H1 (cell line): ENCODE measurements at regions not wholly inside any gene's neighbourhood (a gene's known extent, or its start where the extent isn't known, plus 50 kb on each side); places are given as distances from the start of the nearest gene placed in this dataset.

Experiments
- CTCF ChIA-PET: fragments of 300-600 bp; sonication (Branson Sonifier 250); formaldehyde crosslinking; loops from one replicate; lab custom pipeline; 2021; ENCODE audit not compliant: partially characterized antibody; lab: Charles Lee
- POLR2A ChIA-PET: fragments of 300-600 bp; sonication (Branson Sonifier 250); formaldehyde crosslinking; loops from one replicate; lab custom pipeline; 2021; ENCODE audit warnings: inconsistent platforms; ENCODE audit not compliant: partially characterized antibody; lab: Charles Lee
- DNase-seq, 2 experiments: peaks; one replicate each; pipeline versions ENCODE4 v3.0.0 to v3.0.0-alpha.2; 2010 to 2022; ENCODE audit warnings: low spot score in 2 of 2, low read depth in 1 of 2, mixed read lengths in 1 of 2
- FAIRE-seq: peaks from 2 replicates; lab custom pipeline; 2011; peaks lifted over from hg19 to GRCh38; lab: Jason Lieb, UNC
- H2AFZ ChIP-seq: 2 replicates; pipeline ENCODE4 v1.8.1; 2012; ENCODE audit warnings: low read length, inconsistent platforms
- H2AK5ac ChIP-seq: 2 replicates; pipeline ENCODE4 v1.6.1; 2013; ENCODE audit warnings: low read depth, low read length
- H2BK120ac ChIP-seq: replicated peaks from 2 replicates; pipeline ENCODE3; 2013; ENCODE audit warnings: low read depth, low read length, inconsistent platforms
- H2BK12ac ChIP-seq: 2 replicates; pipeline ENCODE4 v1.6.1; 2013; ENCODE audit warnings: low read depth, low read length
- H2BK15ac ChIP-seq: 2 replicates; pipeline ENCODE4 v1.6.1; 2013; ENCODE audit warnings: low read length
- H2BK20ac ChIP-seq: 2 replicates; pipeline ENCODE4 v1.6.1; 2013; ENCODE audit warnings: low read length
- H2BK5ac ChIP-seq: 2 replicates; pipeline ENCODE4 v1.6.1; 2013; ENCODE audit warnings: low read depth, low read length
- H3K14ac ChIP-seq: 2 replicates; pipeline ENCODE4 v1.6.1; 2013; ENCODE audit warnings: inconsistent platforms; ENCODE audit not compliant: insufficient read length
- H3K18ac ChIP-seq: 2 replicates; pipeline ENCODE4 v1.6.1; 2013; ENCODE audit warnings: low read length; ENCODE audit errors: extremely low read depth
- H3K23ac ChIP-seq: 2 replicates; pipeline ENCODE4 v1.6.1; 2013; ENCODE audit warnings: inconsistent platforms; ENCODE audit not compliant: insufficient read length
- H3K23me2 ChIP-seq: 2 replicates; pipeline ENCODE4 v1.6.1; 2013; ENCODE audit warnings: low read depth, low read length
- H3K27ac ChIP-seq: 2 replicates; pipeline ENCODE4 v1.6.1; 2011; ENCODE audit warnings: low read depth, low read length, inconsistent platforms
- H3K27me3 ChIP-seq, 4 experiments: replicated peaks in 1 of 4; 1 replicate in 1 of 4; 2 replicates in 3 of 4; pipeline versions ENCODE4 v1.6.1 to v1.8.1; 2011 to 2013; ENCODE audit warnings: low read length in 3 of 4, mild to moderate bottlenecking in 3 of 4, inconsistent platforms in 2 of 4, mixed read lengths in 2 of 4, moderate library complexity in 1 of 4; ENCODE audit not compliant: control insufficient read depth in 3 of 4, insufficient read depth in 3 of 4; ENCODE audit errors: extremely low read depth in 1 of 4
- H3K36me3 ChIP-seq, 4 experiments: 2 replicates each; pipeline versions ENCODE4 v1.6.1 to v1.8.1; 2011 to 2013; ENCODE audit warnings: mild to moderate bottlenecking in 4 of 4, low read length in 3 of 4, moderate library complexity in 2 of 4, control low read depth in 1 of 4, inconsistent platforms in 1 of 4; ENCODE audit not compliant: insufficient read depth in 4 of 4, control insufficient read depth in 2 of 4
- H3K4ac ChIP-seq: replicated peaks from 2 replicates; pipeline ENCODE3; 2013; ENCODE audit warnings: low read length, low read depth, mixed read lengths, inconsistent platforms; ENCODE audit not compliant: insufficient read length
- H3K4me1 ChIP-seq, 4 experiments: replicated peaks in 1 of 4; 1 replicate in 1 of 4; 2 replicates in 3 of 4; pipeline versions ENCODE4 v1.6.1 to v1.8.1; 2011 to 2013; ENCODE audit warnings: low read length in 3 of 4, inconsistent platforms in 2 of 4, mixed read lengths in 1 of 4; ENCODE audit not compliant: insufficient read depth in 4 of 4, control insufficient read depth in 3 of 4
- H3K4me2 ChIP-seq, 2 experiments: 2 replicates each; pipeline versions ENCODE4 v1.6.1 to v1.8.1; 2011 to 2013; ENCODE audit warnings: low read depth in 2 of 2, low read length in 2 of 2, control low read depth in 1 of 2, inconsistent platforms in 1 of 2, mild to moderate bottlenecking in 1 of 2; ENCODE audit not compliant: insufficient read depth in 1 of 2
- H3K4me3 ChIP-seq, 4 experiments: fragments of 200-600, 300-600 bp in 1 of 4; sonication (generic), shearing (Covaris generic), sonication (Bioruptor Twin) in 1 of 4; 2 replicates each; pipeline versions ENCODE4 v1.5.1 to v1.8.1; 2011 to 2016; ENCODE audit warnings: low read length in 4 of 4, low read depth in 3 of 4, control low read depth in 2 of 4, inconsistent platforms in 2 of 4, mild to moderate bottlenecking in 2 of 4, mixed read lengths in 1 of 4, moderate library complexity in 1 of 4; ENCODE audit not compliant: insufficient read depth in 2 of 4; ENCODE audit errors: extremely low read depth in 1 of 4
- H3K56ac ChIP-seq: replicated peaks from 2 replicates; pipeline ENCODE3; 2013; ENCODE audit warnings: low read depth, mild to moderate bottlenecking, mixed read lengths, low read length, inconsistent platforms; ENCODE audit not compliant: insufficient read length
- H3K79me1 ChIP-seq: 2 replicates; pipeline ENCODE4 v1.6.1; 2013; ENCODE audit warnings: low read depth, low read length, control low read depth
- H3K79me2 ChIP-seq, 2 experiments: 2 replicates each; pipeline versions ENCODE4 v1.6.1 to v1.8.1; 2012 to 2013; ENCODE audit warnings: low read length in 2 of 2, mild to moderate bottlenecking in 2 of 2, inconsistent platforms in 1 of 2; ENCODE audit not compliant: insufficient read depth in 2 of 2, control insufficient read depth in 1 of 2
- H3K9ac ChIP-seq, 4 experiments: replicated peaks in 1 of 4; 1 replicate in 1 of 4; 2 replicates in 3 of 4; pipeline versions ENCODE4 v1.6.1 to v1.8.1; 2011 to 2013; ENCODE audit warnings: low read depth in 3 of 4, low read length in 3 of 4, control low read depth in 2 of 4, mild to moderate bottlenecking in 2 of 4, moderate library complexity in 2 of 4, inconsistent platforms in 1 of 4; ENCODE audit errors: extremely low read depth in 1 of 4
- H3K9me3 ChIP-seq, 2 experiments: 2 replicates each; pipeline versions ENCODE4 v1.6.1 to v1.8.1; 2012 to 2013; ENCODE audit warnings: mild to moderate bottlenecking in 2 of 2, moderate library complexity in 2 of 2, control low read depth in 1 of 2, inconsistent platforms in 1 of 2, low read depth in 1 of 2, low read length in 1 of 2, mixed read lengths in 1 of 2; ENCODE audit not compliant: insufficient read depth in 2 of 2
- H4K20me1 ChIP-seq, 2 experiments: replicated peaks in 1 of 2; 2 replicates each; pipeline versions ENCODE3 to v1.8.1; 2011 to 2013; ENCODE audit warnings: inconsistent platforms in 2 of 2, low read length in 2 of 2, mild to moderate bottlenecking in 1 of 2; ENCODE audit not compliant: insufficient read depth in 2 of 2, control insufficient read depth in 1 of 2
- H4K5ac ChIP-seq: 2 replicates; pipeline ENCODE4 v1.6.1; 2013; ENCODE audit warnings: low read length, low read depth, mixed read lengths, inconsistent platforms; ENCODE audit not compliant: insufficient read length
- H4K8ac ChIP-seq: 2 replicates; pipeline ENCODE4 v1.8.0; 2013; ENCODE audit warnings: mild to moderate bottlenecking, moderate library complexity, low read length, inconsistent platforms; ENCODE audit not compliant: insufficient read depth; ENCODE audit errors: extremely low read depth
- H4K91ac ChIP-seq: replicated peaks from 2 replicates; pipeline ENCODE3; 2013; ENCODE audit warnings: low read length, mixed read lengths, inconsistent platforms; ENCODE audit not compliant: insufficient read length
- CREB1 ChIP-seq: IDR thresholded peaks from 2 replicates; pipeline ENCODE4 v1.6.1; 2012; ENCODE audit warnings: inconsistent platforms
- MAFK ChIP-seq: IDR thresholded peaks from 2 replicates; pipeline ENCODE4 v1.6.1; 2012; ENCODE audit warnings: low read depth, mild to moderate bottlenecking, improper control_type of control experiment, low read length
- SP2 ChIP-seq: IDR thresholded peaks from 2 replicates; pipeline ENCODE4 v1.6.1; 2012; ENCODE audit warnings: mild to moderate bottlenecking, low read length, inconsistent platforms
- SP4 ChIP-seq: IDR thresholded peaks from 2 replicates; pipeline ENCODE4 v1.6.1; 2012; ENCODE audit warnings: low read length, inconsistent platforms
- WGBS, 2 experiments: shearing (Covaris generic) in 1 of 2; methylation state at CpG; one replicate each; pipeline versions ENCODE4 v1.1.6 to v1.1.7; 2013 to 2015; ENCODE audit warnings: low lambda C conversion rate in 2 of 2, mixed read lengths in 2 of 2, inconsistent platforms in 1 of 2, low coverage in 1 of 2, missing lambda C conversion rate in 1 of 2; ENCODE audit not compliant: insufficient replicate concordance in 2 of 2, insufficient coverage in 1 of 2, insufficient read length in 1 of 2; ENCODE audit errors: extremely low coverage in 1 of 2, missing lambda C conversion rate in 1 of 2; 5-methylcytosine and 5-hydroxymethylcytosine counted together

DNA sequence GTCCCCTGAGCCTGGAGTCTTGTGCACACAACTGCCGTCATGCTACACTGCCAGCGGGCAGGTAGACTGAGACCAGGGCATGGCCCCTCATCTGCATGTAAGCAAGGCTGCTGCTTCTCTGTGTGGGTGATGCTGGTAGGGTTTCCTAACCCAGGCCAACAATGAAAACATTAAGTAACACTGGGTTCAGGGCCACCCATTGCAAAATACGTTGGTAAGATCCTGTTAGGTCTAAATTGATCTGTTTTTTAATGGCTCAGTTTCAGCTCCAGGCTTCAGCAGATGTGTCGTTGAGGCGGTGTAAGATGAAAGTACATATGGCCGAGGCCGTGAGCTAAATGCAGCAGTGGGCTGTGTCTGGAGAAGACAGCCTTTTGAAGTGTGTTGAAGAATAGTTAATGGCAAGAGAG lies 383.4 kb downstream of the IRS2 start:
- CTCF ChIA-PET = no interaction called here
- TF ChIP-seq SP2 (no peak), MAFK (no peak), SP4 (no peak), CREB1 (no peak)

More for the DNA sequence above, 383.4 kb downstream of the IRS2 start:
- Histone ChIP-seq H3K23me2 (no peaks in the 10 kb centered on the region), H3K14ac (no peak overlapping the region), H3K4me2 (no peak overlapping the region), H4K91ac (no peak overlapping the region), H3K27ac (no peak overlapping the region), H3K79me1 (no peaks in the 10 kb centered on the region), H2BK12ac (no peak overlapping the region), H3K4me3 (no peak overlapping the region), H3K4me1 (no peaks in the 10 kb centered on the region; a peak in 2 of 7 replicates), H3K23ac (no peak overlapping the region), H2AK5ac (0 out of 2 replicates have a peak overlapping the region, but pooled peaks have one; percentile 13), H2BK20ac (no peak overlapping the region), H3K56ac (no peak overlapping the region), H2AFZ (no peak overlapping the region), H4K8ac (no peak overlapping the region), H2BK5ac (no peak overlapping the region), H3K9me3 (peaks cover 3 to 11% of the 10 kb centered on the region in 2 experiments; a peak in 3 of 4 replicates), H3K79me2 (no peaks in the 10 kb centered on the region), H4K20me1 (no peaks in the 10 kb centered on the region), H3K18ac (no peak overlapping the region), H4K5ac (no peak overlapping the region), H3K9ac (no peak overlapping the region), H3K27me3 (no peaks in the 10 kb centered on the region), H2BK15ac (no peak overlapping the region), H3K4ac (no peak overlapping the region), H3K36me3 (no peaks in the 10 kb centered on the region), H2BK120ac (no peak overlapping the region)
- DNase-seq = no peak
- FAIRE-seq = no peak
- POLR2A ChIA-PET = no interaction called here
- WGBS, 2 experiments = 96% methylated on average over 7 of the region's 7 CpGs; no CpG with 5 or more reads in 1 of the 2 experiments
